ENCODE measurements at regions not wholly inside any gene's neighbourhood (a gene's known extent, or its start where the extent isn't known, plus 50 kb on each side); places are given as distances from the start of the nearest gene placed in this dataset.
A peak's percentile ranks its signal among the peaks of the same experiment; 100 is the strongest.

GRCh38 chr1:182229451-182229850 lies 162.1 kb downstream of the GLUL start:
- dilution Hi-C loops (cut with MboI; ENCODE audit: extremely low pct_ligation_motif_present, low sequenced_read_pairs): no loop called here
- Histone ChIP-seq H3K36me3 (ENCODE audit: control insufficient read depth in 2 of 2, extremely low read depth in 1 of 2, insufficient read depth in 2 of 2, low read length in 2 of 2) (no peaks in the 10 kb centered on the region), H2AFZ (ENCODE audit: control insufficient read depth, low read length) (no peak overlapping the region), H3K79me2 (ENCODE audit: control insufficient read depth, insufficient read depth, low read length) (no peaks in the 10 kb centered on the region), H3K27me3 (ENCODE audit: control insufficient read depth, extremely low read depth, insufficient read depth, low read length) (no peaks in the 10 kb centered on the region), H3K9me1 (ENCODE audit: control insufficient read depth, extremely low read depth, insufficient read depth, low read length) (no peaks in the 10 kb centered on the region), H3K4me1 (ENCODE audit: control insufficient read depth, extremely low read depth, insufficient read depth, low read length) (peaks cover 3% of the 10 kb centered on the region), H3K4me2 (ENCODE audit: control insufficient read depth, extremely low read depth, insufficient read depth, low read depth, low read length) (no peak overlapping the region), H3K9me3 (ENCODE audit: control insufficient read depth, low read depth, low read length) (no peaks in the 10 kb centered on the region), H4K20me1 (ENCODE audit: control insufficient read depth, extremely low read depth, insufficient read depth, low read length) (no peaks in the 10 kb centered on the region), H3K27ac (ENCODE audit: control insufficient read depth, insufficient read depth, low read length) (no peak overlapping the region), H3K4me3 (ENCODE audit: control insufficient read depth in 2 of 3, extremely low read depth in 1 of 3, insufficient read depth in 2 of 3, low read depth in 1 of 3, low read length in 3 of 3) (no peak overlapping the region), H3K9ac (ENCODE audit: control insufficient read depth, extremely low read depth, insufficient read depth, low read length) (no peak overlapping the region)
- TF ChIP-seq CTCF (optimal IDR thresholded peaks at IDR 0.05 in 1 of 3, IDR thresholded peaks at IDR 0.05 in 1 of 3, conservative IDR thresholded peaks at IDR 0.05 in 1 of 3; ENCODE audit: extremely low read depth in 1 of 3, insufficient read depth in 2 of 3, low read length in 3 of 3): no peak
- no peak for TF ChIP-seq EZH2 (IDR thresholded peaks at IDR 0.05; ENCODE audit: low read length)
- FAIRE-seq (no peak), DNase-seq (ENCODE audit: low read depth, low spot score) (no peak)

DNA sequence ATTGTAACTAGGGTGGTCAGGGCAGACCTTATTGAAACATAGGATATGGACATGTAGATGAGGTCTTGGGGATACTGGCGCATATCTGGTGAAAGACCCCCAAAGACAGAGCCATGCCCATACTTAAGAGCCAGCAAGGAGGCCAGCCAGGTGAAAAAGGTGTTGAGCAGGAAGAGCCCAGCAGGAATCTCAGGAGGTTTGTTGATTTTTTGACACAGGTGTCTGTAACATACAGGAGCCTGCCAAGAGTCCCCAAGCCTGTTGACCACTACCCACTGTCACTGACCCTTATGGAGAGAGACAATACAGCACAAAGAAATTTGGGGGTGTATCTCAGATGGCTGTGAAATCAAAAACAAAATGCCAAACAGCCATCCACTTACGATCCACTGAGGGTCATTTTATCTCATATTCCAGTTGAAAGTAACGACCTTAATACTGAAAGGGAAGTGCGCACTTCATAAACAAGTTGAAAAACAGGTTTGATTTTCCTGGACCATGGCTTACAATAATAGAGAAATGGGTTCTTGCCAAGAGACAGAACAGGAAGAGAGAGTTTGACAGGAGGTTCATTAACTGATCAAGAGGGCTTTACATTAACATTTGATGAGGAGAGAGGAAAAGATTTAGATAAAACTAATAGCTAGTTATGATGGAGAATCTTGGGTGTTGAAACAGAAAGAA lies 163.6 kb downstream of the GLUL start:
- TF ChIP-seq EZH2 (IDR thresholded peaks at IDR 0.05; ENCODE audit: low read length) (no peak), CTCF (optimal IDR thresholded peaks at IDR 0.05 in 1 of 3, IDR thresholded peaks at IDR 0.05 in 1 of 3, conservative IDR thresholded peaks at IDR 0.05 in 1 of 3; ENCODE audit: extremely low read depth in 1 of 3, insufficient read depth in 2 of 3, low read length in 3 of 3) (no peak)
- no peak overlapping the region for H3K27ac ChIP-seq (ENCODE audit: control insufficient read depth, insufficient read depth, low read length)
- peak overlapping the region; percentile 36 for H2AFZ ChIP-seq (ENCODE audit: control insufficient read depth, low read length)
- H3K27me3 ChIP-seq (ENCODE audit: control insufficient read depth, extremely low read depth, insufficient read depth, low read length): no peaks in the 10 kb centered on the region
- peaks cover 3% of the 10 kb centered on the region for H3K4me1 ChIP-seq (ENCODE audit: control insufficient read depth, extremely low read depth, insufficient read depth, low read length)
- H3K4me2 ChIP-seq (ENCODE audit: control insufficient read depth, extremely low read depth, insufficient read depth, low read depth, low read length): no peak overlapping the region
- H3K36me3 ChIP-seq (ENCODE audit: control insufficient read depth in 2 of 2, extremely low read depth in 1 of 2, insufficient read depth in 2 of 2, low read length in 2 of 2): no peaks in the 10 kb centered on the region
- H3K9ac ChIP-seq (ENCODE audit: control insufficient read depth, extremely low read depth, insufficient read depth, low read length): no peak overlapping the region
- DNase-seq (ENCODE audit: low read depth, low spot score): no peak
- dilution Hi-C loops (cut with MboI; ENCODE audit: extremely low pct_ligation_motif_present, low sequenced_read_pairs): no loop called here
- H3K9me1 ChIP-seq (ENCODE audit: control insufficient read depth, extremely low read depth, insufficient read depth, low read length): no peaks in the 10 kb centered on the region
- peak; percentile 23 for FAIRE-seq
- no peaks in the 10 kb centered on the region for H3K79me2 ChIP-seq (ENCODE audit: control insufficient read depth, insufficient read depth, low read length)
- H4K20me1 ChIP-seq (ENCODE audit: control insufficient read depth, extremely low read depth, insufficient read depth, low read length): no peaks in the 10 kb centered on the region
- no peaks in the 10 kb centered on the region for H3K9me3 ChIP-seq (ENCODE audit: control insufficient read depth, low read depth, low read length)
- no peak overlapping the region for H3K4me3 ChIP-seq (ENCODE audit: control insufficient read depth in 2 of 3, extremely low read depth in 1 of 3, insufficient read depth in 2 of 3, low read depth in 1 of 3, low read length in 3 of 3)

Measured in keratinocyte (primary cell).